OCI-LY7 (cell line): ENCODE measurements at regions not wholly inside any gene's neighbourhood (a gene's known extent, or its start where the extent isn't known, plus 50 kb on each side); places are given as distances from the start of the nearest gene placed in this dataset.
A peak's percentile ranks its signal among the peaks of the same experiment; 100 is the strongest.

Experiments used
- BruUV-seq: library from RNA; stranded (reverse); fragments of 400-500 nt; replicated peaks from 2 replicates; lab custom pipeline; 2021; lab: Mats Ljungman, UMichigan
- CTCF ChIA-PET: fragments of 300-600 bp; sonication (Branson Sonifier 250); formaldehyde crosslinking; loops from one replicate; lab custom pipeline; 2022; ENCODE audit warnings: antibody characterized with exemption; ENCODE audit not compliant: unreplicated experiment; lab: Charles Lee
- POLR2A ChIA-PET: fragments of 300-600 bp; sonication (Branson Sonifier 250); formaldehyde crosslinking; loops from one replicate; lab custom pipeline; 2022; ENCODE audit warnings: antibody characterized with exemption; lab: Charles Lee
- DNase-seq: peaks from one replicate; pipeline ENCODE4 v3.0.0-alpha.2; 2015; ENCODE audit warnings: low spot score
- H2AFZ ChIP-seq: fragments of 200-600 bp; sonication (generic), shearing (Covaris generic); 2 replicates; pipeline ENCODE4 v1.6.1; 2014; ENCODE audit warnings: mild to moderate bottlenecking, antibody characterized with exemption, low read length, moderate library complexity
- H3K27ac ChIP-seq: fragments of 200-600 bp; sonication (generic); 2 replicates; pipeline ENCODE4 v1.5.1; 2014; ENCODE audit warnings: mixed run types, low read depth, mild to moderate bottlenecking, moderate library complexity, low read length, inconsistent platforms; ENCODE audit not compliant: poor library complexity, severe bottlenecking
- H3K36me3 ChIP-seq: fragments of 200-600 bp; sonication (generic); 2 replicates; pipeline ENCODE4 v1.6.1; 2014; ENCODE audit warnings: mild to moderate bottlenecking, antibody characterized with exemption, low read length, moderate library complexity, mixed read lengths; ENCODE audit not compliant: insufficient read depth
- H3K4me1 ChIP-seq: fragments of 200-600 bp; sonication (generic); 2 replicates; pipeline ENCODE4 v1.5.1; 2014; ENCODE audit warnings: mild to moderate bottlenecking, low read length; ENCODE audit not compliant: insufficient read depth, poor library complexity, severe bottlenecking
- H3K4me2 ChIP-seq: fragments of 200-600 bp; sonication (generic); 2 replicates; pipeline ENCODE4 v1.6.1; 2014; ENCODE audit warnings: mild to moderate bottlenecking, low read length
- H3K4me3 ChIP-seq: fragments of 200-600 bp; sonication (generic); 2 replicates; pipeline ENCODE4 v1.5.1; 2014; ENCODE audit warnings: mild to moderate bottlenecking, low read depth, low read length; ENCODE audit not compliant: poor library complexity, severe bottlenecking
- H3K79me2 ChIP-seq: fragments of 200-600 bp; sonication (generic); 2 replicates; pipeline ENCODE4 v1.6.1; 2016; ENCODE audit warnings: low read depth, mild to moderate bottlenecking, low read length, moderate library complexity, mixed read lengths; ENCODE audit not compliant: insufficient read depth
- H3K9me2 ChIP-seq: fragments of 200-600 bp; sonication (generic); 2 replicates; pipeline ENCODE4 v1.6.1; 2016; ENCODE audit warnings: mild to moderate bottlenecking, low read length, mixed read lengths; ENCODE audit not compliant: insufficient read depth
- H3K9me3 ChIP-seq: fragments of 200-600 bp; sonication (generic); 2 replicates; pipeline ENCODE4 v1.6.1; 2014; ENCODE audit warnings: mild to moderate bottlenecking, mixed run types, low read length, mixed read lengths
- H4K20me1 ChIP-seq: fragments of 200-600 bp; sonication (generic); 2 replicates; pipeline ENCODE4 v1.6.1; 2014; ENCODE audit warnings: mild to moderate bottlenecking, antibody characterized with exemption, low read length, moderate library complexity, mixed read lengths; ENCODE audit not compliant: insufficient read depth
- EZH2phosphoT487 ChIP-seq: fragments of 200-600 bp; sonication (generic); IDR thresholded peaks from 2 replicates; pipeline ENCODE4 v1.6.1; 2018; ENCODE audit warnings: low read depth, borderline replicate concordance, mild to moderate bottlenecking, mixed run types, antibody characterized with exemption, low read length, moderate library complexity, mixed read lengths
- intact Hi-C: fragments of 100-400 bp; cut with micrococcal nuclease; formaldehyde crosslinking; loops from one replicate; pipeline ENCODE4 v1.10.0; 2022; ENCODE audit not compliant: unreplicated experiment
- TF ChIP-seq, protein P1 (sequence below): fragments of 200-600 bp; sonication (generic); conservative IDR thresholded peaks from 2 replicates; pipeline ENCODE4 v1.5.1; 2014; ENCODE audit warnings: mild to moderate bottlenecking, antibody characterized with exemption, low read length, moderate library complexity, mixed read lengths

- H4K20me1 ChIP-seq: no peaks in the 10 kb centered on the region
- no peak overlapping the region for H3K4me3 ChIP-seq
- no peaks in the 10 kb centered on the region for H3K4me1 ChIP-seq
- POLR2A ChIA-PET: no interaction called here
- BruUV-seq: no TSS peak
- no peaks in the 10 kb centered on the region for H3K9me2 ChIP-seq
- no peak for TF ChIP-seq EZH2phosphoT487
- TF ChIP-seq, protein P1, sequence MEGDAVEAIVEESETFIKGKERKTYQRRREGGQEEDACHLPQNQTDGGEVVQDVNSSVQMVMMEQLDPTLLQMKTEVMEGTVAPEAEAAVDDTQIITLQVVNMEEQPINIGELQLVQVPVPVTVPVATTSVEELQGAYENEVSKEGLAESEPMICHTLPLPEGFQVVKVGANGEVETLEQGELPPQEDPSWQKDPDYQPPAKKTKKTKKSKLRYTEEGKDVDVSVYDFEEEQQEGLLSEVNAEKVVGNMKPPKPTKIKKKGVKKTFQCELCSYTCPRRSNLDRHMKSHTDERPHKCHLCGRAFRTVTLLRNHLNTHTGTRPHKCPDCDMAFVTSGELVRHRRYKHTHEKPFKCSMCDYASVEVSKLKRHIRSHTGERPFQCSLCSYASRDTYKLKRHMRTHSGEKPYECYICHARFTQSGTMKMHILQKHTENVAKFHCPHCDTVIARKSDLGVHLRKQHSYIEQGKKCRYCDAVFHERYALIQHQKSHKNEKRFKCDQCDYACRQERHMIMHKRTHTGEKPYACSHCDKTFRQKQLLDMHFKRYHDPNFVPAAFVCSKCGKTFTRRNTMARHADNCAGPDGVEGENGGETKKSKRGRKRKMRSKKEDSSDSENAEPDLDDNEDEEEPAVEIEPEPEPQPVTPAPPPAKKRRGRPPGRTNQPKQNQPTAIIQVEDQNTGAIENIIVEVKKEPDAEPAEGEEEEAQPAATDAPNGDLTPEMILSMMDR: peak; percentile 81
- H3K27ac ChIP-seq: no peak overlapping the region
- no peak overlapping the region; the same call in 1 of the 2 replicates for H2AFZ ChIP-seq
- H3K9me3 ChIP-seq: no peaks in the 10 kb centered on the region
- peak; percentile 47 for DNase-seq
- intact Hi-C loops: loop anchor here (5.0 kb wide), 1 partner anchor 810 kb away; no protein-coding TSS in a partner anchor
- CTCF ChIA-PET: no interaction called here
- no peak overlapping the region for H3K4me2 ChIP-seq
- H3K36me3 ChIP-seq: no peaks in the 10 kb centered on the region
- H3K79me2 ChIP-seq: no peaks in the 10 kb centered on the region
Observed at GRCh38 chr2:75787532-75788132, 76.9 kb upstream of the GCFC2 start.

DNA sequence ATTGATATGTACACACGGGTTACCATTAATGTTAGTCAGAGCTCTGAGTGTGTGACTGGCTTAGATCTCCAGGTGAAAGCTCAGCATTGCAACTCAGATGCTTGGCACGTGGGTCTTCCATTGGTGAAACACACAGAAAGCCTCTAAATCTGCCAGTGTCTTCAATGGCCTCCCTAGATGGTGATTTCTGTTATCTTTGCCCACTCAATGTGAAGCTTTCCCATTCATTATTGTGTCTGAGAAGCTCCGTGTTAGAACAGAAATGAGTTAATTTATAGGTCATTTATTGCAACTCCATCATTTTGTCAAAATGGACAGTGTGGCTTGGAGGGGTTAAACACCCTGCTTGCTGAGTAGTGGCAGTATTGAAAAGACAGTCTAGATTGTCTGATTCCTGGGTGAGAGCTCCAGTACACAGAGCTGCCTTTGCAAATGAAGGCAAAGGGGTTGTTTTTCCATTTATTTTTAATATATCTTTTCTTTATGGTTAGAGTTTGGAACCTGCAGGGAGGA is 64.7 kb upstream of the GCFC2 start:
- no peaks in the 10 kb centered on the region for H3K79me2 ChIP-seq
- TF ChIP-seq, protein P1: no peak
- no peak for TF ChIP-seq EZH2phosphoT487
- no peaks in the 10 kb centered on the region for H4K20me1 ChIP-seq
- ChIA-PET CTCF (no interaction called here), POLR2A (interaction anchor here (0.7 kb wide), 1 partner anchor 323 kb away, joined by 4 read pairs; no protein-coding TSS in a partner anchor)
- no peak overlapping the region for H3K27ac ChIP-seq
- no peaks in the 10 kb centered on the region for H3K4me1 ChIP-seq
- H2AFZ ChIP-seq: no peak overlapping the region
- no peak for DNase-seq
- H3K9me2 ChIP-seq: no peaks in the 10 kb centered on the region
- H3K36me3 ChIP-seq: no peaks in the 10 kb centered on the region
- BruUV-seq: no TSS peak
- H3K9me3 ChIP-seq: no peaks in the 10 kb centered on the region
- H3K4me3 ChIP-seq: no peak overlapping the region
- H3K4me2 ChIP-seq: no peak overlapping the region
- intact Hi-C loops: no loop called here

DNA sequence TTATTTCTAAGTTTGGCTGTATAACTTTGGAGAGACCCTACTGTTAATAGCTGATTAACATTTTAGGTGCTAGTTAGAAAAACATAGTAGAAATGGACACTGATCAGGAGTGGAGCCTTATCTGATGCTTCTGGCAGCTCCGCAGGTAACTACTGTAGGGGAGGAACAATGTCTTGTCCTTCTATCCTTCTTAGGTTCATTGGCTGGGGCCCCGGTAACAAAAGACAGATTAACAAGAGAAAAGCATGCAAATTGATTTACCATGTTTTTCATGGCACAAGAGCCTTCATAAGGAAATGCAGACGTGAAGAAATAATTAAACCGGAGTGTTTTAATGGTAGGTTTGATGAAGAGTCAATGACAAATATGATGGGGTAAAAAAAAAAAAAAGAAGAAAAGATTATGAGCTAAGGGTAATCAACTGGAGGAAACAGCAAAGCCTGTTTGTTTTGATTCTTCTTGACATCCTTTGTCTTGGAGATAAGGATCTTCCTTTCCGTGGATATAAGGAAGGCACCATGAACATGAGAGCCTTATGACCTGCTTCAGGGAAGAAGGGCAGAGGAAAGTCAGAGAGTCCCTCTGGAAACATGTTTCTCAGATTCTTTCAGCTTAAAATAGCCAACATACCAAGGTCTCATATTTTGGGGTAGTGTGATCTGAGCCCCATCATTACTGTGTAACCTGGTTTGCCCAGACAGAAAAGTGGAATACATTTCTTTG is 62.4 kb upstream of the GCFC2 start:
- Histone ChIP-seq H3K9me2 (no peaks in the 10 kb centered on the region), H3K27ac (no peak overlapping the region), H4K20me1 (no peaks in the 10 kb centered on the region), H3K79me2 (no peaks in the 10 kb centered on the region), H3K4me3 (no peak overlapping the region), H3K4me2 (no peak overlapping the region), H2AFZ (no peak overlapping the region), H3K9me3 (no peaks in the 10 kb centered on the region), H3K4me1 (no peaks in the 10 kb centered on the region), H3K36me3 (no peaks in the 10 kb centered on the region)
- TF ChIP-seq, protein P1: no peak
- TF ChIP-seq EZH2phosphoT487: no peak
- POLR2A ChIA-PET: interaction anchor here (0.6 to 0.7 kb wide), 3 partner anchors 770 to 885 kb away, joined by 3 read pairs; no protein-coding TSS in a partner anchor
- DNase-seq: no peak
- CTCF ChIA-PET: no interaction called here
- intact Hi-C loops: no loop called here
- no TSS peak for BruUV-seq
